ENCODE measurements at regions not wholly inside any gene's neighbourhood (a gene's known extent, or its start where the extent isn't known, plus 50 kb on each side); places are given as distances from the start of the nearest gene placed in this dataset.

- H3K27ac ChIP-seq, result peak overlapping the region; percentile 2 to 81 (median 25)
These were observed 101.7 kb downstream of the TMEM100 start for GRCh38 chr17:55620945-55621344.

GRCh38 chr17:55620023-55620422 lies 102.6 kb downstream of the TMEM100 start:
- peaks cover 3 to 17% (median 7%) of the 10 kb centered on the region in 4 donors for H3K4me1 ChIP-seq
- H3K27ac ChIP-seq, result peak overlapping the region in 3 of 4 donors; percentile 13 to 81 (median 72)
- no peak for DNase-seq
- no peaks in the 10 kb centered on the region for H3K36me3 ChIP-seq
- H3K27me3 ChIP-seq, result no peaks in the 10 kb centered on the region
- H3K9me3 ChIP-seq, result no peaks in the 10 kb centered on the region
- ATAC-seq (ENCODE audit: low FRiP score in 2 of 2), result peak in 1 of 2 donors; percentile 37
- TF ChIP-seq POLR2AphosphoS5 (IDR thresholded peaks at IDR 0.05), result no peak
- TF ChIP-seq CTCF (IDR thresholded peaks at IDR 0.05), result no peak
- no peak for TF ChIP-seq POLR2A (IDR thresholded peaks at IDR 0.05)
- no peak for TF ChIP-seq EP300 (IDR thresholded peaks at IDR 0.05)
- H3K4me3 ChIP-seq, result no peak overlapping the region
- WGBS, 2 donors, result 64 to 66% methylated on average over 3 of the region's 3 CpGs

More at GRCh38 chr17:55620945-55621344, 101.7 kb downstream of the TMEM100 start:
- no peak for ATAC-seq (ENCODE audit: low FRiP score in 2 of 2)
- no peak for DNase-seq
- H3K9me3 ChIP-seq, result no peaks in the 10 kb centered on the region
- 57 to 59% methylated on average over 4 of the region's 4 CpGs for WGBS, 2 donors
- peaks cover under 1 to 21% (median 10%) of the 10 kb centered on the region in 4 donors for H3K4me1 ChIP-seq
- no peak overlapping the region for H3K4me3 ChIP-seq
- TF ChIP-seq POLR2A (IDR thresholded peaks at IDR 0.05) (no peak), EP300 (IDR thresholded peaks at IDR 0.05) (no peak), CTCF (IDR thresholded peaks at IDR 0.05) (no peak), POLR2AphosphoS5 (IDR thresholded peaks at IDR 0.05) (peak in 1 of 2 donors; percentile 15)
- H3K36me3 ChIP-seq, result no peaks in the 10 kb centered on the region
- H3K27me3 ChIP-seq, result no peaks in the 10 kb centered on the region

GRCh38 chr17:55617441-55617840 lies 105.2 kb downstream of the TMEM100 start:
- 84 to 93% methylated on average over 3 to 5 of the region's 5 CpGs for WGBS, 2 donors
- ATAC-seq (ENCODE audit: low FRiP score in 2 of 2), result no peak
- no peak for DNase-seq
- no peaks in the 10 kb centered on the region for H3K27me3 ChIP-seq
- no peak overlapping the region for H3K4me3 ChIP-seq
- TF ChIP-seq EP300 (IDR thresholded peaks at IDR 0.05) (no peak), CTCF (IDR thresholded peaks at IDR 0.05) (no peak), POLR2AphosphoS5 (IDR thresholded peaks at IDR 0.05) (no peak), POLR2A (IDR thresholded peaks at IDR 0.05) (no peak)
- H3K9me3 ChIP-seq, result no peaks in the 10 kb centered on the region
- H3K4me1 ChIP-seq, result peaks cover 0 to 8% (median 3%) of the 10 kb centered on the region in 4 donors
- no peaks in the 10 kb centered on the region for H3K36me3 ChIP-seq
- peak overlapping the region in 2 of 4 donors; percentile 34 to 72 for H3K27ac ChIP-seq

DNA sequence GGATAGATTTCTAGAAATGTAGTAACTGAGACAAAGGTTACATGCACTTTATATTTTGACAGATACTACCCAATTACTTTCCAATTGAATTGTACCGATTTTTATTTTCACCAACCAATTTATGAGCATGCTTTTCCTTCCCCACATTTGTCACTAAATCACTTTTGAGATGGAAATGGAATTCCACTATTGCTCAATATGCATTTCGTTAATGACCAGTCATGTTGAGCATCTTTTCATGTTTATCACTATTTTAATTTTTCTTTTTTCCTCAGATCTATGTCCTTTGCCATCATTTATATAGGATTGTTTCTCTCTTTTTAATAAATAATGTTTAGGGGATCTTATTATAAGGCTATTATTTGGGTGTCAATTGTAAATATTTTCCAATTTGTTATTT lies 102.8 kb upstream of the SMIM36 start:
- DNase-seq (no peak), ATAC-seq (ENCODE audit: low FRiP score in 2 of 2) (no peak)
- Histone ChIP-seq H3K27me3 (no peaks in the 10 kb centered on the region), H3K4me1 (peaks cover 0 to 13% (median 8%) of the 10 kb centered on the region in 4 donors), H3K36me3 (no peaks in the 10 kb centered on the region), H3K4me3 (no peak overlapping the region), H3K9me3 (no peaks in the 10 kb centered on the region), H3K27ac (no peak overlapping the region)
- WGBS, 2 donors, result 76 to 81% methylated on average over 2 of the region's 2 CpGs
- no peak for TF ChIP-seq EP300 (IDR thresholded peaks at IDR 0.05)
- TF ChIP-seq POLR2AphosphoS5 (IDR thresholded peaks at IDR 0.05), result no peak
- no peak for TF ChIP-seq CTCF (IDR thresholded peaks at IDR 0.05)
- TF ChIP-seq POLR2A (IDR thresholded peaks at IDR 0.05), result no peak

GRCh38 chr17:55612691-55613141 lies 101.5 kb upstream of the SMIM36 start:
- TF ChIP-seq POLR2AphosphoS5 (IDR thresholded peaks at IDR 0.05), result no peak
- no peak for TF ChIP-seq EP300 (IDR thresholded peaks at IDR 0.05)
- TF ChIP-seq CTCF (IDR thresholded peaks at IDR 0.05), result no peak
- no peak for TF ChIP-seq POLR2A (IDR thresholded peaks at IDR 0.05)
- WGBS, 2 donors, result 61 to 73% methylated on average over 6 of the region's 6 CpGs
- DNase-seq, result no peak
- Histone ChIP-seq H3K4me3 (no peak overlapping the region), H3K36me3 (no peaks in the 10 kb centered on the region), H3K27me3 (no peaks in the 10 kb centered on the region), H3K9me3 (no peaks in the 10 kb centered on the region), H3K27ac (peak overlapping the region in 2 of 4 donors; percentile 14 to 88), H3K4me1 (peaks cover 6 to 24% (median 12%) of the 10 kb centered on the region in 4 donors)
- peak in 1 of 2 donors; percentile 21 for ATAC-seq (ENCODE audit: low FRiP score in 2 of 2)

Measured in upper lobe of left lung (tissue), 6 donors.